MCF 10A (cell line): ENCODE measurements at regions not wholly inside any gene's neighbourhood (a gene's known extent, or its start where the extent isn't known, plus 50 kb on each side); places are given as distances from the start of the nearest gene placed in this dataset.

Experiments
- BruUV-seq: library from RNA; stranded (reverse); fragments of 400-500 nt; replicated peaks from 2 replicates; lab custom pipeline; 2021; lab: Mats Ljungman, UMichigan
- CTCF ChIA-PET: fragments of 300-600 bp; sonication (Branson Sonifier 250); formaldehyde crosslinking; extraction: SDS; loops from one replicate; lab custom pipeline; 2021; ENCODE audit warnings: antibody characterized with exemption, inconsistent platforms; lab: Yijun Ruan, JAX
- POLR2A ChIA-PET: fragments of 300-600, 350-650 bp; sonication (Branson Sonifier 250); formaldehyde crosslinking; extraction: SDS; loops from one replicate; lab custom pipeline; 2020; ENCODE audit warnings: antibody characterized with exemption, inconsistent platforms; lab: Yijun Ruan, JAX
- DNase-seq: peaks from one replicate; pipeline ENCODE4 v3.0.0-alpha.2; 2018; ENCODE audit not compliant: unreplicated experiment
- H3K27ac Mint-ChIP-seq: one replicate; pipeline ENCODE4 v1.8.0; 2022; ENCODE audit warnings: mild to moderate bottlenecking, low read depth, mixed read lengths; ENCODE audit not compliant: unreplicated experiment
- H3K27me3 Mint-ChIP-seq: one replicate; pipeline ENCODE4 v1.8.0; 2022; ENCODE audit warnings: mixed read lengths; ENCODE audit not compliant: insufficient read depth, unreplicated experiment
- H3K36me3 Mint-ChIP-seq: one replicate; pipeline ENCODE4 v1.8.0; 2022; ENCODE audit warnings: mild to moderate bottlenecking, moderate library complexity, mixed read lengths; ENCODE audit not compliant: insufficient read depth, unreplicated experiment
- H3K4me1 Mint-ChIP-seq: one replicate; pipeline ENCODE4 v1.8.0; 2022; ENCODE audit warnings: mixed read lengths; ENCODE audit not compliant: insufficient read depth, unreplicated experiment
- H3K4me3 Mint-ChIP-seq: one replicate; pipeline ENCODE4 v1.8.0; 2022; ENCODE audit warnings: mild to moderate bottlenecking, moderate library complexity, mixed read lengths; ENCODE audit not compliant: unreplicated experiment
- H3K9me3 Mint-ChIP-seq: one replicate; pipeline ENCODE4 v1.8.0; 2022; ENCODE audit warnings: mixed read lengths; ENCODE audit not compliant: unreplicated experiment
- intact Hi-C: fragments of 100-400 bp; cut with micrococcal nuclease; formaldehyde crosslinking; loops from 2 replicates; pipeline ENCODE4 v1.14.1; 2022
- TF ChIP-seq, protein P1 (sequence below): fragments of 200-600 bp; IDR thresholded peaks from one replicate; pipeline ENCODE4 v1.8.0; 2022; ENCODE audit warnings: antibody characterized with exemption, mild to moderate bottlenecking; ENCODE audit not compliant: unreplicated experiment

DNA sequence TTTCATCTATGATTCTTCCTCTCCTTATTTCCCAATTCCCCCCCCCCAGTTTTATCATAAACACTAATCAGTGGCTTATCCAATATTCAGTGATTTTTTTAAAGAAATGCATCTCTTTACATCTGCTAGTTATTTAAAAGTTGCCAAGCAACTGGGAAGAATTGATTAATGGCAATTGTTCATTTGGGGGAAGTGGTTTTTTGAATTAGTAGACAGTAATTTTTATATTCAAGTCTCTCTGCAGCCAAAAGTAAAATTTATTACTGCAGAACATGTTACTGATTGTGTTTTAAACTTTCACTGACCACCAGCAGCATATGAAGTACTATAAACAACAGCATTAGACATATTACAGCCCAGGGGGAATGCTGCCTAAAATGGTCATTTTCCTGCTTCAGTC, 308.8 kb upstream of the NREP start:
- Mint-ChIP-seq H3K4me1 (no peaks in the 10 kb centered on the region), H3K9me3 (no peaks in the 10 kb centered on the region), H3K27ac (no peak overlapping the region), H3K4me3 (no peak overlapping the region), H3K27me3 (no peaks in the 10 kb centered on the region), H3K36me3 (no peaks in the 10 kb centered on the region)
- TF ChIP-seq, protein P1, sequence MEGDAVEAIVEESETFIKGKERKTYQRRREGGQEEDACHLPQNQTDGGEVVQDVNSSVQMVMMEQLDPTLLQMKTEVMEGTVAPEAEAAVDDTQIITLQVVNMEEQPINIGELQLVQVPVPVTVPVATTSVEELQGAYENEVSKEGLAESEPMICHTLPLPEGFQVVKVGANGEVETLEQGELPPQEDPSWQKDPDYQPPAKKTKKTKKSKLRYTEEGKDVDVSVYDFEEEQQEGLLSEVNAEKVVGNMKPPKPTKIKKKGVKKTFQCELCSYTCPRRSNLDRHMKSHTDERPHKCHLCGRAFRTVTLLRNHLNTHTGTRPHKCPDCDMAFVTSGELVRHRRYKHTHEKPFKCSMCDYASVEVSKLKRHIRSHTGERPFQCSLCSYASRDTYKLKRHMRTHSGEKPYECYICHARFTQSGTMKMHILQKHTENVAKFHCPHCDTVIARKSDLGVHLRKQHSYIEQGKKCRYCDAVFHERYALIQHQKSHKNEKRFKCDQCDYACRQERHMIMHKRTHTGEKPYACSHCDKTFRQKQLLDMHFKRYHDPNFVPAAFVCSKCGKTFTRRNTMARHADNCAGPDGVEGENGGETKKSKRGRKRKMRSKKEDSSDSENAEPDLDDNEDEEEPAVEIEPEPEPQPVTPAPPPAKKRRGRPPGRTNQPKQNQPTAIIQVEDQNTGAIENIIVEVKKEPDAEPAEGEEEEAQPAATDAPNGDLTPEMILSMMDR: no peak
- no TSS peak for BruUV-seq
- intact Hi-C loops: no loop called here
- POLR2A ChIA-PET: no interaction called here
- no peak for DNase-seq
- CTCF ChIA-PET: interaction anchor here (0.8 kb wide), 1 partner anchor 135 kb away, joined by 3 read pairs; no protein-coding TSS in a partner anchor

DNA sequence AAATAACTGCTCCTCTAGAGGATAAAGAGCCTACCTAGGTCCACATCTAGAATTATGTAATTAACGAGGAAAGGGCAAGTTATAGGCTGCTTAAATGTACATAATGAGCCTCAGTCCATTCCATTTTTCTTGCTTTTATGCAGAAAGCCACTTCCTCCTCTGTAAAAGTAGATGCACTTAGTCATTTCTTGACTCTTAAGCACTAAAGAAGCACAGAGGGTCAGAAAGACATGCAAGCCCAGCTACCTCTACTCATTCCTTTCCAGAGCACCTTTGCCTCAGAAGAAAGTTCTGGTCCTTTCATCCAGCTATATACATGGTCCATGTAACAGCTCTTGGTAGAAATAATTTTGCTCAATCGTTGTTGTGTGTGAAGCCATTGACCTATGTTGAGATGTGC, 308.0 kb upstream of the NREP start:
- Mint-ChIP-seq H3K36me3 (no peaks in the 10 kb centered on the region), H3K27ac (no peak overlapping the region), H3K4me3 (no peak overlapping the region), H3K27me3 (no peaks in the 10 kb centered on the region), H3K9me3 (no peaks in the 10 kb centered on the region), H3K4me1 (no peaks in the 10 kb centered on the region)
- no TSS peak for BruUV-seq
- CTCF ChIA-PET: no interaction called here
- intact Hi-C loops: no loop called here
- no peak for DNase-seq
- POLR2A ChIA-PET: no interaction called here
- TF ChIP-seq, protein P1: no peak

DNA sequence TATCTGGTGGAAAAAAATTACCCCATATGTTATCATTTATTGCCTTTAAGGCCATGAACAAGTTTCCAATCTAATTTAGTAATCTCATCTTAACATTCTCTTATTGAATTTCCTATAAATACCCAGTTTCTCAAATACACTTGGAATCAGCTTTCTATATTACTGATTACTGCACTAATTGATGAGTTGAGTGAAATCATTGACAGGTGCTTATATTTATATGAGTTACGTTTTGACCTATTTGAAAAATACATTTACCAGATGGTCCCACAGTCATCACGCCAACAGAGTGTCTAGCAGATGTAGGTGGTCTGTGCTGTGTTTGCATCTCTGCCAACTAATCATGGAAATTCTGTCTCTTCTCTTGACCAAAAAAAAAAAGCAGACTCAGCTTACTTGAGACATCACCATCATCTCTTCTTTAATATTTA, 307.3 kb upstream of the NREP start:
- POLR2A ChIA-PET: no interaction called here
- H3K27ac Mint-ChIP-seq: no peak overlapping the region
- no peak for DNase-seq
- TF ChIP-seq, protein P1: no peak
- intact Hi-C loops: no loop called here
- CTCF ChIA-PET: no interaction called here
- no peaks in the 10 kb centered on the region for H3K9me3 Mint-ChIP-seq
- H3K4me3 Mint-ChIP-seq: no peak overlapping the region
- no peaks in the 10 kb centered on the region for H3K4me1 Mint-ChIP-seq
- H3K36me3 Mint-ChIP-seq: no peaks in the 10 kb centered on the region
- BruUV-seq: no TSS peak
- no peaks in the 10 kb centered on the region for H3K27me3 Mint-ChIP-seq

DNA sequence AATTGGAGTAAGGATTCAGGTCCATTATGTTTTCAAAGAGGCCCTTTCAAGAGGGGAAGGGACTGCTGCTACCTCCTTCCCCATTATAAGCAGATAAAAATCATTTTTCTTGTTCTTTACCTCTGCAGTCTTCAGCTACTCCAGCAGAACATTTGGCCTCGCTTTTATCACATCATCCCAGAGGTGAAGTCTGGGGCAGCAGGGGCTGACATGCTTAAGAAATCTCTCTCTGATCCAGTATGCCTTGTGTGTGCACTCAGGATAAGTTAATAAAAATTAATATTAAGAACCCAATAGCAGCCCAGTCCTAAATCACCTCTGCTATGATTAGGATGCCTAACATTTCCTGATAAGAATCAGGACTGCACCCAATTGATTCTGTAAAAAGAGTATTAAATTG, 306.9 kb upstream of the NREP start:
- CTCF ChIA-PET: no interaction called here
- Mint-ChIP-seq H3K27ac (no peak overlapping the region), H3K4me3 (no peak overlapping the region), H3K27me3 (no peaks in the 10 kb centered on the region), H3K9me3 (no peaks in the 10 kb centered on the region), H3K36me3 (no peaks in the 10 kb centered on the region), H3K4me1 (no peaks in the 10 kb centered on the region)
- POLR2A ChIA-PET: no interaction called here
- no TSS peak for BruUV-seq
- intact Hi-C loops: no loop called here
- DNase-seq: no peak
- TF ChIP-seq, protein P1: no peak
